ENCODE measurements at regions not wholly inside any gene's neighbourhood (a gene's known extent, or its start where the extent isn't known, plus 50 kb on each side); places are given as distances from the start of the nearest gene placed in this dataset.

DNA sequence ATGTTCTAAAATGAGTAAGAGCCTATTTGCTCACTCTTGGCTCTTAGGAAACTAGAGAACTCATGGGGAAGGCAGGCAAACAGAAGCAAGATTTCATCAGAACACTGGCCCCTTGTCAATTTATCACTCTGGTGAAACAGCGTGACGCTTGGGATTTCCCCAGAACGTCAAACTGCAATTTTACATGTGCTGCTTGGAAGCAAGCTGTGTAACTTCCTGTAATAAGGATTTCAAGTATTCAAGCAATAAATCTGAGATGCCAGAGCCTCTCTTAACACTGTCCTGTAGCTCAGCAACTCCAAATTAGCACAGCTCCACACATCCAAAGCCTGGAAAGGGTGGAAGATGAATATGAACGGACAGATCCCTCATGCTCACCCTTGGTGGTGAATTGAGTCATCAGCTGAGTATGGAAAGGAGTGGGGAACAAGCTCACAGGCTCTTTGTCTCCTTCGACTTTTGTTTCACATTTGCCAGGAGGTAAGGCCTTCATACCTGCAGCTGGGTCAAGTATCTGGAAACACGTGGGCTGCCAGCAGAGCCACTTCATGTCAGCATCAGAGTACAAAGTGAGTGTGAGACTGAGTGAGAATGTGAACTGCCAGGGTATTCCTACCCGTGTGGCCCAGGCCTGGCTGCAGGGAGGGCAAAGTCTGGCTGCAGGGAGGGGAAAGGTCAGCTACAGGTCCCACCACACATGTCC is 140.4 kb upstream of the NAMPT start:
- DNase-seq, result peak in 3 of 10 donors; percentile 14 to 40 (median 15)
- intact Hi-C loops (cut with DNase I), result no loop called here

GRCh38 chr7:106424476-106425016 is 139.8 kb upstream of the NAMPT start:
- no peak for DNase-seq
- intact Hi-C loops (cut with DNase I), result no loop called here

DNA sequence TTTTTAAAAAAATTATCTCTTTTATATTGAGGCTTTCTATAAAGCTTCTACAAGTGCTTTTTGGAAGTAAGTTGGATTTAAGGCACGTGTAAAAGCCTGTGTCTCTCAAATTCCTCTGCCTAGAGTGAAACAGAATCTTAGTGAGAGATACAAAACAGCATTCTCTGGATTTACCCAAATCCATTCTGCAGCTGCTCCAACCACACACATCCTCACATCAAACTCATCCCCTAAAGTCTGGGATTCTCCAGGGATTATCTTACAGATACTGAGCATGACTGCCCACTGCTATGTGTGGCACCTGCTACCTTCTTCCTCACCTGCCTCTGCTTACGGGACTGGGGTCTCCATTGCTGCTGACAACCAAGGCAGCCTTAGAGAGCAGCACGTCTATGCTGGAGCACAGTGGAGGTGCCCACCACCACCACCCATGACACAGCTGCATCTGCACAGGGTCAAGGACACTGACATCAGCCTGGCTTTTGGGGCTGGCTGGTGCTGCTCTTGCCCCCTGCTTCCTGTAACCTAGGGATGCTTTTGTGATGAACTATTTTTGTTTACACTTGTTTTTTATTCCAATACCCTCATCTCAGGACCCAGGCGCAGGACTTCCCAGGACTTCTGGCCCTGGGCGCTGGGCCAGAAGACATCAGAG is 139.2 kb upstream of the NAMPT start:
- intact Hi-C loops (cut with DNase I), result no loop called here

DNA sequence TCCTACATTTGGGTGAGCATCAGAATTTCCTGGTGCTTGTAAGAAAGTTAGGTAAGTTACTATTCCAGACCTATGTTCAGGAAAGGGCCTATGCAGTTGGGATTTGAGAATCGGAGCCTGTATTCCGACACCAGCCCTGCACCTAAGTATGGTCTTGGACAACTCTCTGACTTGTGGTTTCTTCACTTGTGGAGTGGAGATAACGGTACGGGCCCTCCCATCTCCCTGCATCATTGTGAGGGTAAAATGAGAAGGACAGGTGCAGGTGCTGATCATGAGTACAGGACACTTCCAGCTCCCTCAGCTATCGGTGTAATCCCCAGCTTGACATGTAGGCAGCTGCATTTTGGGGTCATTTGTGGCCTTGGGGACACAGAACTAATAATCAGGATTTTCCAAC is 138.3 kb upstream of the NAMPT start:
- intact Hi-C loops (cut with DNase I), result no loop called here
- DNase-seq, result no peak

More for the DNA sequence above, 139.2 kb upstream of the NAMPT start:
- no peak for DNase-seq

- DNase-seq, result peak in 6 of 10 donors; percentile 17 to 85 (median 52)
- intact Hi-C loops (cut with DNase I), result no loop called here
These were observed 136.5 kb upstream of the NAMPT start for GRCh38 chr7:106421181-106421762.

DNA sequence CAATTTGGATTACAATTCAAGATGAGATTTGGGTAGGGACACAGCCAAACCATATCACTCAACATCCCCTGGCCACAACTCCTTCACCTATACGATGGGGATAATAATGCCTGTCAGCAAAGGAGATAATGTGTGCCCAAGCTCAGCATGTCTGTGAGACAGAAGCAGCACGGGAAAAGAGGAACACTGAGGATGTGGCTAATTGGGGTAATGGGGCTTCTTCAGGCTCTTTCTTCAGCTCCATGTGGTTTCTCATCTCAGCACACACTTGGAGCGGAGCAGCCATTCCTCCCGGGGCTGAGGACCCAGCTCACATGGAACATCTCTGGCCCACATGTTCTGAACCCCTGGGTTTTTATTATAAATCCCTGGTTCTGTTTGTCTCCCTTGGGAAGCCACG is 136.0 kb upstream of the NAMPT start:
- intact Hi-C loops (cut with DNase I), result no loop called here

GRCh38 chr7:106420210-106420609 is 135.4 kb upstream of the NAMPT start:
- intact Hi-C loops (cut with DNase I), result no loop called here
- no peak for DNase-seq

More for the DNA sequence above, 136.0 kb upstream of the NAMPT start:
- no peak for DNase-seq

GRCh38 chr7:106419455-106420182 is 134.8 kb upstream of the NAMPT start:
- no peak for DNase-seq
- intact Hi-C loops (cut with DNase I), result no loop called here

DNA sequence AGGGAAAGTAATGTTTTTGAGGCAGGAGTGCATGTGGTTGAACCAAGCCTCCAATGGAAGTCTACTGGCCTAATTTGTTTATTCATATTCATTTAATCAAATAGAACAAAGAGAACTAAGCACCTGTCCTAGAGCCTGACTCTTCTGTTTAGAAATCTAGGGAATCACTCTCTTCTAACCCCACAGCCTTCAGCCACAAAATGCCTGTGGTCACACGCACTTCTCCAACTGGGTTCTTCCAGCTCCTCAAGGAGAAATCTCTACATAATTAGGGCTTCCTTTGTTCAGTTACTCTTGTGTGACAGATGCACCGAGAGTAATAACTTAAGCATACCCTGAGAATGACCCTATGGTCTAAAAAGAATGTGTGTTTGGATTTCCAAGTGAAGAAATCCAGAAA is 133.7 kb upstream of the NAMPT start:
- DNase-seq, result no peak
- intact Hi-C loops (cut with DNase I), result no loop called here

- DNase-seq, result no peak
These were observed 133.3 kb upstream of the NAMPT start for GRCh38 chr7:106418094-106418493.

GRCh38 chr7:106417273-106417902 is 132.6 kb upstream of the NAMPT start:
- DNase-seq, result no peak
- intact Hi-C loops (cut with DNase I), result no loop called here

More at GRCh38 chr7:106418094-106418493, 133.3 kb upstream of the NAMPT start:
- intact Hi-C loops (cut with DNase I), result no loop called here

DNA sequence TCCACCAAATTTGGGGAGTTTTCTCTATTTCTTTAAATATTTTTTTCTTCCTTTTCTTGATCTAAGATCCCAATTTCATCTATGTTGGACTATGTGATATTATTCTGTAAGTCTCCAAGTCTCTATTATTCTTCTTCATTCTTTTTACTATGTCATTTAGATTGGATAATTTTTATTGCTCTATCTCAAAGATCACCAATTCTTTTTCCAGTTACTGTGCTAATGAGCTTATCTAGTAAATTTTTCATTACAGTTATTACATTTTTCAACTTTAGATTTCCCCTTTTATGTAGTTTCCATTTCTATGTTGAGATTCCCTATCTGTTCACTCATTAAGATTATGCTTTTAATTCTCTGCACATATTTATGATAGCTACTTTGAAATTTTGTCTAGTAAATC is 131.6 kb upstream of the NAMPT start:
- no peak for DNase-seq
- intact Hi-C loops (cut with DNase I), result no loop called here

- intact Hi-C loops (cut with DNase I), result no loop called here
These were observed 130.7 kb upstream of the NAMPT start for GRCh38 chr7:106415433-106415832.

GRCh38 chr7:106413446-106413845 is 128.7 kb upstream of the NAMPT start:
- intact Hi-C loops (cut with DNase I), result no loop called here
- no peak for DNase-seq

More at GRCh38 chr7:106415433-106415832, 130.7 kb upstream of the NAMPT start:
- DNase-seq, result no peak

- intact Hi-C loops (cut with DNase I), result no loop called here
- DNase-seq, result no peak
These were observed 120.9 kb upstream of the NAMPT start for GRCh38 chr7:106405697-106406141.

DNA sequence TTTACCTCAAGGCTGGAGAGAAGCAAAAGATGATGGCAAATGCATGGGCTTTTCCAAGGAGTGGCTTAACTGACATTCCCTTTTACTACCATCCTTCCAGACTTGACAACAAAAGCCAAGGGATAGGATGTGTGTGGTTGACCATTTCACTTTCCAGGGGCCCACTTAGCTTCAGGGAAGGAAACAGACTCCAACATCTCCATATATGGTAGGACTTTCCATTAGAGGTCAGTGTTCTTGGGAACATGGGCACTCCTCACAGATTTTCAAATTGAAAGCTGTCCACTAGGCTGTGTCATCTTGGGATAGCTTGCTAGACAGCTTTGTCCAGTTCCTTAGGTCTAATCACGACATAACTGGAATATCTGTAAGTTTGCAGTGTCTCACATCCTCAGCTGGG is 118.1 kb upstream of the NAMPT start:
- intact Hi-C loops (cut with DNase I), result no loop called here
- no peak for DNase-seq

- intact Hi-C loops (cut with DNase I), result no loop called here
- DNase-seq, result no peak
These were observed 116.1 kb upstream of the NAMPT start for GRCh38 chr7:106400923-106401322.

DNA sequence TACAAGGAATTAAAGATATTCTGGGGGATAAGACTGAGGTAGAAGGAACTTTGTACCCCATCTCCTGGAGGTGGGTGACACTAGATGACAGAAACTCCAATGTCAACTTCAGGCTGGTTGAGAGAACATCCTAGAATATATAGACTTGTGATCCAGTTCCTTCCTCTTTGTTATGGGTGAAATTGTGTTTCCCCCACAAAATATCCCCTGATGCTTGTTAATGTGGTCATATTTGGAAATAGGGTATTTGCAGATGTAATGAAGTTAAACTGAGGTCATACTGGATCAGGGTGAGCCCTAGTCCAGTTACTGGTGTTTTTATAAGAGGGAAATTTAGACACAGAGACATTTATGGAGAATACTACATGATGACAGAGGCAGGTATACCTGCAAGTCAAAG is 114.0 kb upstream of the NAMPT start:
- no peak for DNase-seq
- intact Hi-C loops (cut with DNase I), result no loop called here

DNA sequence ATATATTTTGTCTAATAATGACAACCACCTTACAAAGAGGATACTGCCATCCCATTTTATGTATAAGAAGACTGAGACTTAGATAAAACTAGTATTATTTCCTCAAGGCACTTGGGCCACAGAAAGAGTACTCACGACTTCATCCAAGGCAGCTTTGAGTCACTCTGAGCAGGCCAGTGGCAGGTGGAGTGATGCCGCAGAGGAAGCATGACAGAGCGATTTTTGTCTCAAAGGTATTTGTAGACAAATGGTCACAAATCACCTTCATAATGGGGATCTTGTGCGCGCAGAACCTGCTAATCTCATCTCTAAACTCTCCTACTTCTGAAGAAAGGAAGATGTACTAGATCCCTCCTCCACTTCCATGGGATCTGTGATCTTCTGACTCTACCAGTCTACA is 113.2 kb upstream of the NAMPT start:
- DNase-seq, result no peak
- intact Hi-C loops (cut with DNase I), result no loop called here

GRCh38 chr7:106394526-106394925 is 109.7 kb upstream of the NAMPT start:
- no peak for DNase-seq
- intact Hi-C loops (cut with DNase I), result no loop called here

All from posterior cingulate gyrus (tissue), 11 donors.